Smooth muscle cell (in vitro differentiated cells): ENCODE measurements at regions not wholly inside any gene's neighbourhood (a gene's known extent, or its start where the extent isn't known, plus 50 kb on each side); places are given as distances from the start of the nearest gene placed in this dataset.

Source experiments
- DNase-seq: peaks from one replicate; lab custom pipeline; 2025; ENCODE audit not compliant: unreplicated experiment; lab: John Stamatoyannopoulos, UW
- H2AFZ ChIP-seq: fragments of 200-600 bp; sonication (generic); 2 replicates; pipeline ENCODE4 v1.6.0; 2016; ENCODE audit warnings: antibody characterized with exemption, low read depth, mild to moderate bottlenecking
- H3F3A ChIP-seq: fragments of 200-600 bp; sonication (generic); 2 replicates; pipeline ENCODE4 v1.6.0; 2017; ENCODE audit warnings: antibody characterized with exemption, low read depth
- H3K27ac ChIP-seq: fragments of 200-600 bp; sonication (generic); 2 replicates; pipeline ENCODE4 v1.5.1; 2016; ENCODE audit warnings: low read depth, mild to moderate bottlenecking
- H3K27me3 ChIP-seq: fragments of 200-600 bp; sonication (generic); 2 replicates; pipeline ENCODE4 v1.6.1; 2016; ENCODE audit warnings: low read depth, mild to moderate bottlenecking
- H3K36me3 ChIP-seq: fragments of 200-600 bp; sonication (generic); 2 replicates; pipeline ENCODE4 v1.5.1; 2016; ENCODE audit warnings: low read depth
- H3K4me1 ChIP-seq: fragments of 200-600 bp; sonication (generic); 2 replicates; pipeline ENCODE4 v1.5.1; 2016; ENCODE audit warnings: low read depth
- H3K4me2 ChIP-seq: fragments of 200-600 bp; sonication (generic); 2 replicates; pipeline ENCODE4 v1.6.0; 2016; ENCODE audit warnings: mild to moderate bottlenecking
- H3K4me3 ChIP-seq: fragments of 200-600 bp; sonication (generic); 2 replicates; pipeline ENCODE4 v1.5.1; 2016; ENCODE audit warnings: mild to moderate bottlenecking
- H3K79me2 ChIP-seq: fragments of 200-600 bp; sonication (generic); 2 replicates; pipeline ENCODE4 v1.6.0; 2016; ENCODE audit warnings: low read depth, mild to moderate bottlenecking
- H3K9ac ChIP-seq: fragments of 200-600 bp; sonication (generic); 2 replicates; pipeline ENCODE4 v1.6.0; 2016; ENCODE audit warnings: low read depth
- H3K9me3 ChIP-seq: fragments of 200-600 bp; sonication (generic); replicated peaks from 2 replicates; pipeline ENCODE4 v1.5.1; 2016; ENCODE audit warnings: low read depth
- H4K20me1 ChIP-seq: fragments of 200-600 bp; sonication (generic); 2 replicates; pipeline ENCODE4 v1.6.0; 2016; ENCODE audit warnings: low read depth
- WGBS: methylation state at CpG from one replicate; pipeline ENCODE4 v1.1.7; 2016; ENCODE audit warnings: low lambda C conversion rate; 5-methylcytosine and 5-hydroxymethylcytosine counted together
- TF ChIP-seq, protein P1 (sequence below): fragments of 200-600 bp; sonication (generic); IDR thresholded peaks from 2 replicates; pipeline ENCODE4 v1.5.1; 2017; ENCODE audit warnings: borderline replicate concordance, mild to moderate bottlenecking, antibody characterized with exemption; ENCODE audit not compliant: insufficient read depth, poor library complexity, severe bottlenecking

GRCh38 chr6:44674226-44675155, 287.0 kb downstream of the CDC5L start:
- 73% methylated on average over 11 of the region's 11 CpGs for WGBS

GRCh38 chr6:44675449-44675848, 287.9 kb downstream of the CDC5L start:
- no peak for DNase-seq
- H3K4me2 ChIP-seq, result no peak overlapping the region
- no peaks in the 10 kb centered on the region for H4K20me1 ChIP-seq
- 96% methylated on average over 2 of the region's 2 CpGs for WGBS
- peak overlapping the region; percentile 64 for H3K27ac ChIP-seq
- H3K9ac ChIP-seq, result no peak overlapping the region
- H3K4me3 ChIP-seq, result no peak overlapping the region
- H3F3A ChIP-seq, result peaks cover 22% of the 10 kb centered on the region
- H3K4me1 ChIP-seq, result peaks cover 3% of the 10 kb centered on the region
- H3K36me3 ChIP-seq, result no peaks in the 10 kb centered on the region
- TF ChIP-seq, protein P1, sequence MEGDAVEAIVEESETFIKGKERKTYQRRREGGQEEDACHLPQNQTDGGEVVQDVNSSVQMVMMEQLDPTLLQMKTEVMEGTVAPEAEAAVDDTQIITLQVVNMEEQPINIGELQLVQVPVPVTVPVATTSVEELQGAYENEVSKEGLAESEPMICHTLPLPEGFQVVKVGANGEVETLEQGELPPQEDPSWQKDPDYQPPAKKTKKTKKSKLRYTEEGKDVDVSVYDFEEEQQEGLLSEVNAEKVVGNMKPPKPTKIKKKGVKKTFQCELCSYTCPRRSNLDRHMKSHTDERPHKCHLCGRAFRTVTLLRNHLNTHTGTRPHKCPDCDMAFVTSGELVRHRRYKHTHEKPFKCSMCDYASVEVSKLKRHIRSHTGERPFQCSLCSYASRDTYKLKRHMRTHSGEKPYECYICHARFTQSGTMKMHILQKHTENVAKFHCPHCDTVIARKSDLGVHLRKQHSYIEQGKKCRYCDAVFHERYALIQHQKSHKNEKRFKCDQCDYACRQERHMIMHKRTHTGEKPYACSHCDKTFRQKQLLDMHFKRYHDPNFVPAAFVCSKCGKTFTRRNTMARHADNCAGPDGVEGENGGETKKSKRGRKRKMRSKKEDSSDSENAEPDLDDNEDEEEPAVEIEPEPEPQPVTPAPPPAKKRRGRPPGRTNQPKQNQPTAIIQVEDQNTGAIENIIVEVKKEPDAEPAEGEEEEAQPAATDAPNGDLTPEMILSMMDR, result no peak
- H3K79me2 ChIP-seq, result no peaks in the 10 kb centered on the region
- H3K9me3 ChIP-seq, result no peaks in the 10 kb centered on the region
- no peaks in the 10 kb centered on the region for H3K27me3 ChIP-seq
- peak overlapping the region; percentile 29 for H2AFZ ChIP-seq

More at GRCh38 chr6:44674226-44675155, 287.0 kb downstream of the CDC5L start:
- Histone ChIP-seq H3K27me3 (no peaks in the 10 kb centered on the region), H3K9me3 (no peaks in the 10 kb centered on the region), H3K36me3 (no peaks in the 10 kb centered on the region), H4K20me1 (no peaks in the 10 kb centered on the region), H3K9ac (no peak overlapping the region), H2AFZ (no peak overlapping the region), H3K4me2 (no peak overlapping the region), H3K4me1 (no peaks in the 10 kb centered on the region), H3F3A (peaks cover 24% of the 10 kb centered on the region), H3K4me3 (no peak overlapping the region), H3K27ac (peak overlapping the region; percentile 64), H3K79me2 (no peaks in the 10 kb centered on the region)
- DNase-seq, result no peak
- TF ChIP-seq, protein P1, result no peak

DNA sequence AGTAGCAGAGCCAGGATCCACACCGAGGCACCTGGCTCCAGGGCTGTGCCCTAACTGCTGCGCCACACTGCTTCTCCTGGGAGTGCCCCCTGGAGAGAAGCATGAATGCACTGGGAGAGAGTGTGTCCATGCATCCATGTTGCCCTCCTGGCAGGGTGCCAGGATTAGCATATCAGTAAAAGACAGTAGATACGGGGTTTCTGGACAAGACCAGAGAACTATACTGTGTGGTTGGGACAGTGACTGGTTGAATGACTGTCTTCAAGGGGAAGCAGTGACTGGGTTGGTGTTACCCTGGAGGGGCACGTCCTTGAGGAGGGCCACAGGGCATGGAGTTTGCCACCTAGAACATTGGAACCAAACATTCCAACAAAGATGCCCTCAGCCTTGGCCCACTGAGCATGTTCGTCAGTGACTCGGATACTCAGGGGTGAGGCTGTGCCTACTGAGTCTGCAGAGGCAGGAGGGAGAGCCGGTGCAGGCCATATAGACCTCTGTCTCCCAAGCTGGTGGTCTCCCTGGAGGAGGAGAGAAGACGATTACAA, 288.8 kb downstream of the CDC5L start:
- Histone ChIP-seq H3K4me2 (no peak overlapping the region), H3K9me3 (no peaks in the 10 kb centered on the region), H3K4me1 (peaks cover 9% of the 10 kb centered on the region), H3K79me2 (no peaks in the 10 kb centered on the region), H3K27ac (peak overlapping the region; percentile 66), H3K4me3 (no peak overlapping the region), H3K27me3 (no peaks in the 10 kb centered on the region), H2AFZ (no peak overlapping the region), H3K9ac (no peak overlapping the region), H3F3A (peaks cover 22% of the 10 kb centered on the region), H4K20me1 (no peaks in the 10 kb centered on the region), H3K36me3 (no peaks in the 10 kb centered on the region)
- DNase-seq, result no peak
- WGBS, result 73% methylated on average over 8 of the region's 8 CpGs
- TF ChIP-seq, protein P1, result no peak
